Transverse colon (tissue), 4 donors: ENCODE measurements at regions not wholly inside any gene's neighbourhood (a gene's known extent, or its start where the extent isn't known, plus 50 kb on each side); places are given as distances from the start of the nearest gene placed in this dataset.

Experiments
- DNase-seq: peaks from one replicate; pipeline ENCODE4 v3.0.0-alpha.2; 2019
- H3K27ac ChIP-seq, 4 donors: fragments of 200-600 bp; sonication (generic); 2 replicates each; pipeline ENCODE4 v1.5.1; 2016 to 2018; ENCODE audit warnings: inconsistent platforms in 4 of 4
- H3K27me3 ChIP-seq: fragments of 200-600 bp; sonication (generic); 2 replicates; pipeline ENCODE4 v1.5.1; 2017; ENCODE audit warnings: inconsistent platforms
- H3K36me3 ChIP-seq, 4 donors: fragments of 200-600 bp; sonication (generic); 2 replicates each; pipeline ENCODE4 v1.5.1; 2017 to 2019; ENCODE audit warnings: inconsistent platforms in 4 of 4
- H3K4me1 ChIP-seq, 4 donors: fragments of 200-600 bp; sonication (generic); 2 replicates each; pipeline ENCODE4 v1.5.1; 2017 to 2020; ENCODE audit warnings: inconsistent platforms in 4 of 4
- H3K4me3 ChIP-seq, 4 donors: fragments of 200-600 bp; sonication (generic); 1 replicate in 1 of 4; 2 replicates in 3 of 4; pipeline versions ENCODE4 v1.5.1 to v1.6.1; 2017 to 2019; ENCODE audit warnings: inconsistent platforms in 4 of 4
- H3K9me3 ChIP-seq, 2 donors: fragments of 200-600 bp; sonication (generic); 2 replicates each; pipeline ENCODE4 v1.5.1; 2017 to 2019; ENCODE audit warnings: inconsistent platforms in 2 of 2
- EP300 ChIP-seq: sonication (generic); formaldehyde crosslinking; IDR thresholded peaks from one replicate; pipeline ENCODE4 v1.6.1; 2017; ENCODE audit warnings: antibody characterized with exemption, low read depth
- POLR2A ChIP-seq: fragments of 450-650 bp; IDR thresholded peaks from one replicate; pipeline ENCODE4 v1.6.1; 2016; ENCODE audit warnings: antibody characterized with exemption, mild to moderate bottlenecking, moderate library complexity
- POLR2AphosphoS5 ChIP-seq, 3 donors: sonication (generic); formaldehyde crosslinking; IDR thresholded peaks; one replicate each; pipeline ENCODE4 v1.6.1; 2016; ENCODE audit warnings: antibody characterized with exemption in 3 of 3
- WGBS, 2 donors: methylation state at CpG; one replicate each; pipeline ENCODE4 v1.1.5; 2018; ENCODE audit warnings: low coverage in 1 of 2; 5-methylcytosine and 5-hydroxymethylcytosine counted together
- in situ Hi-C, 4 donors: fragments of 200-750 bp; cut with MboI; loops; one replicate each; pipeline versions ENCODE4 v1.15.0 to v1.15.1; 2017; ENCODE audit warnings: low sequenced_read_pairs in 3 of 4, low pct_ligation_motif_present in 1 of 4, low pct_unique_long_range_greater_than_20kb in 1 of 4
- intact Hi-C: fragments of 100-400 bp; cut with DNase I; formaldehyde crosslinking; loops from one replicate; pipeline ENCODE4 v1.15.1; 2023; ENCODE audit warnings: low total_unique reads
- TF ChIP-seq, protein P1 (sequence below), 5 experiments: fragments of 200-600 bp in 3 of 5; fragments of 450-650 bp in 2 of 5; sonication (generic) in 3 of 5; IDR thresholded peaks; 1 replicate in 2 of 5; 2 replicates in 3 of 5; pipeline ENCODE4 v1.5.1; 2016 to 2017; ENCODE audit warnings: antibody characterized with exemption in 5 of 5, inconsistent platforms in 3 of 5, mild to moderate bottlenecking in 2 of 5, moderate library complexity in 1 of 5

- intact Hi-C loops (loop anchor here (5.0 kb wide), 1 partner anchor 283 kb away; no protein-coding TSS in a partner anchor), in situ Hi-C loops (loop anchor here (5.0 to 25.0 kb wide), 5 partner anchors 73 to 675 kb away; partner anchors contain the start of gene SAMD5 (in 1 of the 4))
- no peak for TF ChIP-seq EP300
- TF ChIP-seq, protein P1, sequence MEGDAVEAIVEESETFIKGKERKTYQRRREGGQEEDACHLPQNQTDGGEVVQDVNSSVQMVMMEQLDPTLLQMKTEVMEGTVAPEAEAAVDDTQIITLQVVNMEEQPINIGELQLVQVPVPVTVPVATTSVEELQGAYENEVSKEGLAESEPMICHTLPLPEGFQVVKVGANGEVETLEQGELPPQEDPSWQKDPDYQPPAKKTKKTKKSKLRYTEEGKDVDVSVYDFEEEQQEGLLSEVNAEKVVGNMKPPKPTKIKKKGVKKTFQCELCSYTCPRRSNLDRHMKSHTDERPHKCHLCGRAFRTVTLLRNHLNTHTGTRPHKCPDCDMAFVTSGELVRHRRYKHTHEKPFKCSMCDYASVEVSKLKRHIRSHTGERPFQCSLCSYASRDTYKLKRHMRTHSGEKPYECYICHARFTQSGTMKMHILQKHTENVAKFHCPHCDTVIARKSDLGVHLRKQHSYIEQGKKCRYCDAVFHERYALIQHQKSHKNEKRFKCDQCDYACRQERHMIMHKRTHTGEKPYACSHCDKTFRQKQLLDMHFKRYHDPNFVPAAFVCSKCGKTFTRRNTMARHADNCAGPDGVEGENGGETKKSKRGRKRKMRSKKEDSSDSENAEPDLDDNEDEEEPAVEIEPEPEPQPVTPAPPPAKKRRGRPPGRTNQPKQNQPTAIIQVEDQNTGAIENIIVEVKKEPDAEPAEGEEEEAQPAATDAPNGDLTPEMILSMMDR (IDR thresholded peaks at IDR 0.05) = peak in 4 of 5 experiments; percentile 22 to 31 (median 28)
- Histone ChIP-seq H3K4me1 (no peaks in the 10 kb centered on the region), H3K4me3 (no peak overlapping the region), H3K9me3 (no peaks in the 10 kb centered on the region), H3K36me3 (no peaks in the 10 kb centered on the region), H3K27me3 (no peaks in the 10 kb centered on the region), H3K27ac (no peak overlapping the region)
- 68% methylated on average over 1 of the region's 1 CpG; no CpG with 5 or more reads in 1 of the 2 donors for WGBS, 2 donors
- DNase-seq = no peak
Measured at GRCh38 chr6:148179786-148180185, 162.9 kb upstream of the SASH1 start.

DNA sequence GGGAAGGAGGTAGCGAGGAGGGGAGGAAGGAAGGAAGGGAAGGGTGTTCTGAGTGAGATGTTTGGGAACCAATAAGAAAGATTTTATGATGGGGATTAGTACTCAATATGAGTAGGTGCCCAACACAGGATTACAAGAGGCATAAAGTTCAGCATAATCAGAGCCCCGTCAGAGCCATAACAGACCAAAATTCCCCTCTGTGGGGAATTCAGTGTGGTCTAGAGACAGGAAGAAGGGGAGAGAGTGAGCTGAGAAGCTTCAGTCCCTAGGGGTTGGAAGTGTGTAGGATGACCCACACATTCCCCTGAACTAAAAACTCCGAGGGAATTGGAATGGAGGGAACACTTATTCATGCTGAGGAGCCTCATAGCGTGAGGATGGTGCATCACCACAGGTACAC, 160.3 kb upstream of the SASH1 start:
- Histone ChIP-seq H3K27me3 (no peaks in the 10 kb centered on the region), H3K36me3 (no peaks in the 10 kb centered on the region), H3K27ac (no peak overlapping the region), H3K9me3 (no peaks in the 10 kb centered on the region), H3K4me3 (no peak overlapping the region), H3K4me1 (no peaks in the 10 kb centered on the region)
- in situ Hi-C loops = loop anchor here in 3 of 4 donors (5.0 to 25.0 kb wide), 3 partner anchors 275 to 282 kb away; no protein-coding TSS in a partner anchor
- WGBS, 2 donors = 50 to 78% methylated on average over 2 to 4 of the region's 4 CpGs
- DNase-seq = no peak
- intact Hi-C loops = loop anchor here (5.0 kb wide), 1 partner anchor 280 kb away; no protein-coding TSS in a partner anchor
- TF ChIP-seq POLR2AphosphoS5 (IDR thresholded peaks at IDR 0.05) (no peak), POLR2A (no peak), EP300 (no peak)
- TF ChIP-seq, protein P1 (IDR thresholded peaks at IDR 0.05) = no peak

GRCh38 chr6:148183776-148184175, 158.9 kb upstream of the SASH1 start:
- Histone ChIP-seq H3K9me3 (no peaks in the 10 kb centered on the region), H3K4me3 (no peak overlapping the region), H3K27ac (no peak overlapping the region), H3K4me1 (no peaks in the 10 kb centered on the region), H3K36me3 (no peaks in the 10 kb centered on the region), H3K27me3 (no peaks in the 10 kb centered on the region)
- TF ChIP-seq POLR2A = no peak
- TF ChIP-seq, protein P1 (IDR thresholded peaks at IDR 0.05) = no peak
- TF ChIP-seq EP300 = no peak
- no peak for TF ChIP-seq POLR2AphosphoS5 (IDR thresholded peaks at IDR 0.05)
- DNase-seq = no peak
- in situ Hi-C loops (loop anchor here in 3 of 4 donors (5.0 to 25.0 kb wide), 3 partner anchors 274 to 281 kb away; no protein-coding TSS in a partner anchor), intact Hi-C loops (loop anchor here (5.0 kb wide), 1 partner anchor 279 kb away; no protein-coding TSS in a partner anchor)
- 75 to 93% methylated on average over 2 of the region's 2 CpGs for WGBS, 2 donors

GRCh38 chr6:148186916-148187315, 155.7 kb upstream of the SASH1 start:
- peaks cover 0 to 15% (median 6%) of the 10 kb centered on the region in 4 donors for H3K4me1 ChIP-seq
- in situ Hi-C loops (loop anchor here in 2 of 4 donors (10.0 to 25.0 kb wide), 2 partner anchors 275 to 278 kb away; no protein-coding TSS in a partner anchor), intact Hi-C loops (no loop called here)
- TF ChIP-seq POLR2A (no peak), EP300 (no peak), POLR2AphosphoS5 (IDR thresholded peaks at IDR 0.05) (no peak)
- TF ChIP-seq, protein P1 (IDR thresholded peaks at IDR 0.05) = no peak
- H3K27ac ChIP-seq = no peak overlapping the region
- H3K27me3 ChIP-seq = no peaks in the 10 kb centered on the region
- DNase-seq = no peak
- no peaks in the 10 kb centered on the region for H3K9me3 ChIP-seq
- no peak overlapping the region for H3K4me3 ChIP-seq
- no peaks in the 10 kb centered on the region for H3K36me3 ChIP-seq
- WGBS, 2 donors = 75 to 84% methylated on average over 5 of the region's 5 CpGs
